ENCODE measurements at regions not wholly inside any gene's neighbourhood (a gene's known extent, or its start where the extent isn't known, plus 50 kb on each side); places are given as distances from the start of the nearest gene placed in this dataset.

GRCh38 chr4:129545599-129546278 is 449.8 kb downstream of the C4orf33 start:
- TF ChIP-seq, protein P1, sequence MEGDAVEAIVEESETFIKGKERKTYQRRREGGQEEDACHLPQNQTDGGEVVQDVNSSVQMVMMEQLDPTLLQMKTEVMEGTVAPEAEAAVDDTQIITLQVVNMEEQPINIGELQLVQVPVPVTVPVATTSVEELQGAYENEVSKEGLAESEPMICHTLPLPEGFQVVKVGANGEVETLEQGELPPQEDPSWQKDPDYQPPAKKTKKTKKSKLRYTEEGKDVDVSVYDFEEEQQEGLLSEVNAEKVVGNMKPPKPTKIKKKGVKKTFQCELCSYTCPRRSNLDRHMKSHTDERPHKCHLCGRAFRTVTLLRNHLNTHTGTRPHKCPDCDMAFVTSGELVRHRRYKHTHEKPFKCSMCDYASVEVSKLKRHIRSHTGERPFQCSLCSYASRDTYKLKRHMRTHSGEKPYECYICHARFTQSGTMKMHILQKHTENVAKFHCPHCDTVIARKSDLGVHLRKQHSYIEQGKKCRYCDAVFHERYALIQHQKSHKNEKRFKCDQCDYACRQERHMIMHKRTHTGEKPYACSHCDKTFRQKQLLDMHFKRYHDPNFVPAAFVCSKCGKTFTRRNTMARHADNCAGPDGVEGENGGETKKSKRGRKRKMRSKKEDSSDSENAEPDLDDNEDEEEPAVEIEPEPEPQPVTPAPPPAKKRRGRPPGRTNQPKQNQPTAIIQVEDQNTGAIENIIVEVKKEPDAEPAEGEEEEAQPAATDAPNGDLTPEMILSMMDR (IDR thresholded peaks at IDR 0.05; ENCODE audit: low read depth, low read length), result no peak
- TF ChIP-seq EZH2phosphoT487 (IDR thresholded peaks at IDR 0.05; ENCODE audit: low read depth), result no peak

Measured in OCI-LY3 (cell line).